Neural crest cell (in vitro differentiated cells): ENCODE measurements at regions not wholly inside any gene's neighbourhood (a gene's known extent, or its start where the extent isn't known, plus 50 kb on each side); places are given as distances from the start of the nearest gene placed in this dataset.

Experiments
- DNase-seq: peaks from one replicate; pipeline ENCODE4 v3.0.0; 2021; ENCODE audit warnings: low read depth, mixed read lengths, low spot score
- H3K27ac Mint-ChIP-seq: one replicate; pipeline ENCODE4 v1.8.0; 2021; ENCODE audit warnings: mild to moderate bottlenecking, mixed read lengths; ENCODE audit not compliant: unreplicated experiment
- H3K27me3 Mint-ChIP-seq: 2 replicates; pipeline ENCODE4 v1.8.0; 2021; ENCODE audit warnings: low read depth, mild to moderate bottlenecking, mixed read lengths
- H3K36me3 Mint-ChIP-seq: 2 replicates; pipeline ENCODE4 v1.8.0; 2021; ENCODE audit warnings: low read depth, mild to moderate bottlenecking, mixed read lengths
- H3K4me1 Mint-ChIP-seq: 2 replicates; pipeline ENCODE4 v1.8.0; 2021; ENCODE audit warnings: mixed read lengths
- H3K4me3 Mint-ChIP-seq: one replicate; pipeline ENCODE4 v1.8.0; 2021; ENCODE audit warnings: mild to moderate bottlenecking, mixed read lengths
- H3K9me3 Mint-ChIP-seq: 2 replicates; pipeline ENCODE4 v1.8.0; 2021; ENCODE audit warnings: mixed read lengths
- TF ChIP-seq, protein P1 (sequence below): fragments of 200-600 bp; sonication (generic); conservative IDR thresholded peaks from 2 replicates; pipeline ENCODE4 v1.5.0; 2021; ENCODE audit warnings: antibody characterized with exemption, mild to moderate bottlenecking

DNA sequence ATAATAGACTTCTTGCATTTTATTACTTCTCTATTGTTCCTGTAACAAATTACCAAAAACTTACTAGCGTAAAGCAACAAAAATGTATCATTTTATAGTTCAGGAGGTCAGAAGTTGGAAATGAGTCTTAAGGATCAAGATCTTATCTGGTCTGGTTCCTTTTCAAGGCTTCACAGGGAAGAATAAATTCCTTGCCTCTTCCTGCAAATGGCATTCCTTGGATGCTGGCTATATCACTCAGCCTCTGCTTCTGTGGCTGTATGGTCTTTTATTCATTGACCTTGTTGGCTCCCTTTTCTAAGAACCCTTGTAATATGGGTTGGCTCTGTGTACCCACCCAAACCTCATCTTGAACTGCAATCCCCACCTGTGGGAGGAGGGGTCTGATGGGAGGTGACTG, 478.4 kb upstream of the THBS1 start:
- Mint-ChIP-seq H3K27ac (no peak overlapping the region), H3K27me3 (no peaks in the 10 kb centered on the region), H3K9me3 (peaks cover 20% of the 10 kb centered on the region), H3K36me3 (no peaks in the 10 kb centered on the region), H3K4me3 (no peak overlapping the region), H3K4me1 (peaks cover 13% of the 10 kb centered on the region)
- TF ChIP-seq, protein P1, sequence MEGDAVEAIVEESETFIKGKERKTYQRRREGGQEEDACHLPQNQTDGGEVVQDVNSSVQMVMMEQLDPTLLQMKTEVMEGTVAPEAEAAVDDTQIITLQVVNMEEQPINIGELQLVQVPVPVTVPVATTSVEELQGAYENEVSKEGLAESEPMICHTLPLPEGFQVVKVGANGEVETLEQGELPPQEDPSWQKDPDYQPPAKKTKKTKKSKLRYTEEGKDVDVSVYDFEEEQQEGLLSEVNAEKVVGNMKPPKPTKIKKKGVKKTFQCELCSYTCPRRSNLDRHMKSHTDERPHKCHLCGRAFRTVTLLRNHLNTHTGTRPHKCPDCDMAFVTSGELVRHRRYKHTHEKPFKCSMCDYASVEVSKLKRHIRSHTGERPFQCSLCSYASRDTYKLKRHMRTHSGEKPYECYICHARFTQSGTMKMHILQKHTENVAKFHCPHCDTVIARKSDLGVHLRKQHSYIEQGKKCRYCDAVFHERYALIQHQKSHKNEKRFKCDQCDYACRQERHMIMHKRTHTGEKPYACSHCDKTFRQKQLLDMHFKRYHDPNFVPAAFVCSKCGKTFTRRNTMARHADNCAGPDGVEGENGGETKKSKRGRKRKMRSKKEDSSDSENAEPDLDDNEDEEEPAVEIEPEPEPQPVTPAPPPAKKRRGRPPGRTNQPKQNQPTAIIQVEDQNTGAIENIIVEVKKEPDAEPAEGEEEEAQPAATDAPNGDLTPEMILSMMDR, result no peak
- DNase-seq, result no peak

DNA sequence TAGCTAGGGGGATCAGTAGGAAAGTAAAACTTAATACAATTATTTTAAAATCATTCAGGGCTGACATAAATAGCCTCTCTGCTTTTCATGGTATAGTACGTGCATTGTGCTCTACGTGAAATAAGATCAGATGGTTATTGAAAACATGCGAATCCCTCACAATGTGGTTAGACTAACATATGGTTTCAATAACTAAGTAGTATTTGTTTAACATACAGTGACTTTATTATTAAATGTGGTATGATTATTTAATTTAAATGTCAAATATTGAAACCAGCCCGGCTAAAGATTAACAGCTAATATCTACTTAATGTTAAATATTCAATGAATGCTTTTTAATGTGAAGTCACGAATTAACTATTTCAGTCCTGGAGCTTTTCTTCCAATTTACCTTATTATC, 473.9 kb upstream of the THBS1 start:
- no peak for DNase-seq
- H3K9me3 Mint-ChIP-seq, result peaks cover 21% of the 10 kb centered on the region
- no peaks in the 10 kb centered on the region for H3K27me3 Mint-ChIP-seq
- no peak overlapping the region for H3K27ac Mint-ChIP-seq
- H3K4me1 Mint-ChIP-seq, result no peaks in the 10 kb centered on the region
- H3K36me3 Mint-ChIP-seq, result no peaks in the 10 kb centered on the region
- TF ChIP-seq, protein P1, result no peak
- no peak overlapping the region for H3K4me3 Mint-ChIP-seq

DNA sequence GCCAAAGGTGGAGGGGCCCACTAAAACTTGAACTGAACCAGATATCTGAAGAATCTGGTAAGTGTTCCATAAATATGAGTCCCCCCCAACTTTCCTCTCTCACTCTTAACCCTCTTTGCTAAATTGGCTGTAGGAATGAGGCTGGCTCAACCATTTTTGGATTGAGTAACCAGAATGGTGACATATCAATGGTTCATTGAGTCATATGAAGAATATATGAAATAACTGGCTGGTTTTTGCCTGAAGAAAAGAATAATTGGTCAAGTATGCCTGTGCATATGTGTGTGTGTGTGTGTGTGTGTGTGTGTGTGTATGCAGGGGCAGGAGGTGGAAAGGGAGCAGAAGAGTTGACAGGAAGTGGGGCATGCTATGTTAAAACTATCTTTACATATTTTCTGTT, 472.9 kb upstream of the THBS1 start:
- Mint-ChIP-seq H3K36me3 (no peaks in the 10 kb centered on the region), H3K9me3 (peaks cover 19% of the 10 kb centered on the region), H3K27ac (no peak overlapping the region), H3K4me1 (no peaks in the 10 kb centered on the region), H3K27me3 (no peaks in the 10 kb centered on the region), H3K4me3 (no peak overlapping the region)
- TF ChIP-seq, protein P1, result no peak
- DNase-seq, result no peak

- no peaks in the 10 kb centered on the region for H3K36me3 Mint-ChIP-seq
- H3K27ac Mint-ChIP-seq, result no peak overlapping the region
- no peak for DNase-seq
- H3K9me3 Mint-ChIP-seq, result peaks cover 7% of the 10 kb centered on the region
- H3K4me1 Mint-ChIP-seq, result peaks cover 6% of the 10 kb centered on the region
- no peaks in the 10 kb centered on the region for H3K27me3 Mint-ChIP-seq
- no peak overlapping the region for H3K4me3 Mint-ChIP-seq
- TF ChIP-seq, protein P1, result no peak
Measured at GRCh38 chr15:39110336-39110735, 470.5 kb upstream of the THBS1 start.

DNA sequence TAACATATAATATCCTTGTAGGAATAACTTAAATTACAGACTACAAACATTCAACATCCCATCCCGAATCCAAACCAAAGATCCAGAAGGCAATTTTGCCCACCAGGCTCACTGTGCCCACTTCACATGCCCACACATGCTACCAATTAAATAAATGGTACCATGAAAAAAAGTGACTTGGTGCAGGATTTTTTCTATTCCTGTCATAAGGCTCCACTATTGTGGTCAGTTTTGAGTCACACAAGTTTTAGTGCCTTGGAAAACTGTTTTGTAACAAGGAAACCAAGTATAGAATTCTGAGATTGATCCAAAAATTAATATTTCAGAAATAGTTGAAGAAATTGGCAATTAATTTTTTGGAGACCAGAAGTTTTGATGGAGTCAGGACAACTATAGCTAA, 470.1 kb upstream of the THBS1 start:
- peaks cover 7% of the 10 kb centered on the region for H3K9me3 Mint-ChIP-seq
- DNase-seq, result no peak
- H3K4me1 Mint-ChIP-seq, result peaks cover 6% of the 10 kb centered on the region
- H3K4me3 Mint-ChIP-seq, result no peak overlapping the region
- H3K36me3 Mint-ChIP-seq, result no peaks in the 10 kb centered on the region
- no peaks in the 10 kb centered on the region for H3K27me3 Mint-ChIP-seq
- TF ChIP-seq, protein P1, result no peak
- H3K27ac Mint-ChIP-seq, result no peak overlapping the region

DNA sequence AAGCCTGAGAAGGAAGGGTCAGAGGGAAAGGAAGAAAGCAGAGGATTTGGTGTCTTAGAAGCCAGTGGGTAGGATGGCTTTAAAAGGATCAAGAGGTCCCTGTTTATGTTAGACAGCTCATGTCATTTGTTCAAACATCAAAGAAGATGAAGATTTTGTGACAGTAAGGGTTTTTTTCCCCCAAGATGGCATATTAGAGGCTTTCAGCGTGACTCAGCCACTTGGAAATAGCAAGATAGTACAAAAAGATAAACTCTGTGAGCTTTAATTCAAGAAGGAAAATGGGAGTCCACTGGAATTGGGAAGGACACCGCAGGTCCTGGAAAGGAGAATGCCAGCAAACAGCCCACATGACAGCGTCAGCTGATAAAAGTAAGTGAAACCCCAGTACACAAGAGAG, 467.1 kb upstream of the THBS1 start:
- TF ChIP-seq, protein P1, result no peak
- Mint-ChIP-seq H3K4me1 (peaks cover 6% of the 10 kb centered on the region), H3K27ac (no peak overlapping the region), H3K9me3 (peaks cover 13% of the 10 kb centered on the region), H3K4me3 (no peak overlapping the region), H3K27me3 (no peaks in the 10 kb centered on the region), H3K36me3 (peaks cover 7% of the 10 kb centered on the region)
- no peak for DNase-seq
